GM12878 (cell line): ENCODE measurements at regions not wholly inside any gene's neighbourhood (a gene's known extent, or its start where the extent isn't known, plus 50 kb on each side); places are given as distances from the start of the nearest gene placed in this dataset.

Source experiments
- CTCF ChIP-seq, 3 experiments: IDR thresholded peaks in 2 of 3; conservative IDR thresholded peaks in 1 of 3; 2 replicates each; pipeline ENCODE4 v1.5.1; 2011; ENCODE audit warnings: low read depth in 3 of 3, low read length in 3 of 3, mild to moderate bottlenecking in 3 of 3, control low read depth in 2 of 3, moderate library complexity in 2 of 3, inconsistent platforms in 1 of 3, mixed read lengths in 1 of 3; ENCODE audit not compliant: control insufficient read depth in 2 of 3, insufficient read depth in 1 of 3; ENCODE audit errors: extremely low read depth in 1 of 3
- POLR2AphosphoS2 ChIP-seq: IDR thresholded peaks from 2 replicates; pipeline ENCODE4 v1.6.1; 2011; ENCODE audit warnings: low read depth, mild to moderate bottlenecking, low read length, improper control_type of control experiment, moderate library complexity
- SMAD1 ChIP-seq: fragments of 450-650 bp; IDR thresholded peaks from 2 replicates; pipeline ENCODE4 v1.6.1; 2018; ENCODE audit warnings: mild to moderate bottlenecking, low read depth; ENCODE audit not compliant: partially characterized antibody

GRCh38 chr12:58745348-58746125 lies 174.8 kb downstream of the LRIG3 start:
- no peak for TF ChIP-seq CTCF (IDR thresholded peaks at IDR 0.05 in 2 of 3, conservative IDR thresholded peaks at IDR 0.05 in 1 of 3; ENCODE audit: control insufficient read depth in 2 of 3, extremely low read depth in 1 of 3, insufficient read depth in 1 of 3, low read depth in 3 of 3, low read length in 3 of 3)
- no peak for TF ChIP-seq POLR2AphosphoS2
- TF ChIP-seq SMAD1, result no peak
